ENCODE measurements at regions not wholly inside any gene's neighbourhood (a gene's known extent, or its start where the extent isn't known, plus 50 kb on each side); places are given as distances from the start of the nearest gene placed in this dataset.

GRCh38 chr10:131032329-131033165 is 279.0 kb downstream of the TCERG1L start:
- intact Hi-C loops (cut with micrococcal nuclease; ENCODE audit: unreplicated experiment) = no loop called here

GRCh38 chr10:131033166-131034085 is 278.1 kb downstream of the TCERG1L start:
- intact Hi-C loops (cut with micrococcal nuclease; ENCODE audit: unreplicated experiment) = no loop called here
- Histone ChIP-seq H3K27ac (ENCODE audit: low read depth, low read length, poor library complexity, severe bottlenecking) (no peak overlapping the region), H3K27me3 (replicated peaks; ENCODE audit: insufficient read depth, low read depth, low read length, poor library complexity) (no peaks in the 10 kb centered on the region), H3K36me3 (ENCODE audit: insufficient read depth, low read length, poor library complexity, severe bottlenecking) (no peaks in the 10 kb centered on the region), H3K4me3 (ENCODE audit: low read depth, low read length, poor library complexity, severe bottlenecking) (no peak overlapping the region), H3K9me3 (ENCODE audit: low read depth, low read length, poor library complexity, severe bottlenecking) (no peaks in the 10 kb centered on the region), H3K4me1 (ENCODE audit: insufficient read depth, low read length, poor library complexity, severe bottlenecking) (no peaks in the 10 kb centered on the region)
- no TSS peak for BruUV-seq (replicated peaks)
- TF ChIP-seq, protein P1, sequence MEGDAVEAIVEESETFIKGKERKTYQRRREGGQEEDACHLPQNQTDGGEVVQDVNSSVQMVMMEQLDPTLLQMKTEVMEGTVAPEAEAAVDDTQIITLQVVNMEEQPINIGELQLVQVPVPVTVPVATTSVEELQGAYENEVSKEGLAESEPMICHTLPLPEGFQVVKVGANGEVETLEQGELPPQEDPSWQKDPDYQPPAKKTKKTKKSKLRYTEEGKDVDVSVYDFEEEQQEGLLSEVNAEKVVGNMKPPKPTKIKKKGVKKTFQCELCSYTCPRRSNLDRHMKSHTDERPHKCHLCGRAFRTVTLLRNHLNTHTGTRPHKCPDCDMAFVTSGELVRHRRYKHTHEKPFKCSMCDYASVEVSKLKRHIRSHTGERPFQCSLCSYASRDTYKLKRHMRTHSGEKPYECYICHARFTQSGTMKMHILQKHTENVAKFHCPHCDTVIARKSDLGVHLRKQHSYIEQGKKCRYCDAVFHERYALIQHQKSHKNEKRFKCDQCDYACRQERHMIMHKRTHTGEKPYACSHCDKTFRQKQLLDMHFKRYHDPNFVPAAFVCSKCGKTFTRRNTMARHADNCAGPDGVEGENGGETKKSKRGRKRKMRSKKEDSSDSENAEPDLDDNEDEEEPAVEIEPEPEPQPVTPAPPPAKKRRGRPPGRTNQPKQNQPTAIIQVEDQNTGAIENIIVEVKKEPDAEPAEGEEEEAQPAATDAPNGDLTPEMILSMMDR (conservative IDR thresholded peaks at IDR 0.05; ENCODE audit: low read depth, low read length) = no peak
- TF ChIP-seq EZH2 (IDR thresholded peaks at IDR 0.05; ENCODE audit: borderline replicate concordance, low read depth, low read length, poor library complexity, severe bottlenecking) = no peak
- DNase-seq (ENCODE audit: low spot score) = no peak
- POLR2A ChIA-PET (ENCODE audit: low non-redundant PET) = no interaction called here
- CTCF ChIA-PET = no interaction called here

More at GRCh38 chr10:131032329-131033165, 279.0 kb downstream of the TCERG1L start:
- POLR2A ChIA-PET (ENCODE audit: low non-redundant PET) = no interaction called here
- CTCF ChIA-PET = no interaction called here
- no peaks in the 10 kb centered on the region for H3K36me3 ChIP-seq (ENCODE audit: insufficient read depth, low read length, poor library complexity, severe bottlenecking)
- TF ChIP-seq EZH2 (IDR thresholded peaks at IDR 0.05; ENCODE audit: borderline replicate concordance, low read depth, low read length, poor library complexity, severe bottlenecking) = no peak
- no peak overlapping the region for H3K27ac ChIP-seq (ENCODE audit: low read depth, low read length, poor library complexity, severe bottlenecking)
- no peak overlapping the region for H3K4me3 ChIP-seq (ENCODE audit: low read depth, low read length, poor library complexity, severe bottlenecking)
- DNase-seq (ENCODE audit: low spot score) = no peak
- BruUV-seq (replicated peaks) = no TSS peak
- no peaks in the 10 kb centered on the region for H3K4me1 ChIP-seq (ENCODE audit: insufficient read depth, low read length, poor library complexity, severe bottlenecking)
- H3K27me3 ChIP-seq (replicated peaks; ENCODE audit: insufficient read depth, low read depth, low read length, poor library complexity) = no peaks in the 10 kb centered on the region
- no peaks in the 10 kb centered on the region for H3K9me3 ChIP-seq (ENCODE audit: low read depth, low read length, poor library complexity, severe bottlenecking)

DNA sequence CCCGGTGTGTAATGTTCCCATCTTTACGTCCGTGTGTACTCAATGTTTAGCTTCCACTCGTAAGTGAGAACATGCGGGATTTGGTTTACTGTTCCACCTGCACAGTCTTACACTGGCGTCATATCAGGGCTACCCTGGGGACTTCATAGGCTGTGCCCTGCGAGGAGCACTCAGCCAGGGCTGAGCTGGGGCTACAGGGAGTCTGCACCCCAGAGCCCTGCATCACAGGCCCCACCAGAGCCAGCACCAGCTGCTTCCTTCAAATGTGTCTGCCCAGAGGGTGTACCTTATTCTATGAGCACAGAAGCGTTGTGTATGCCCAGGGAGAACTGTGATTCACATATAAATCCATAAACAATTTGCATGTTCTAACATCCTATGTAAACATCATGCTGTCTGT is 277.1 kb downstream of the TCERG1L start:
- Histone ChIP-seq H3K36me3 (ENCODE audit: insufficient read depth, low read length, poor library complexity, severe bottlenecking) (no peaks in the 10 kb centered on the region), H3K27ac (ENCODE audit: low read depth, low read length, poor library complexity, severe bottlenecking) (no peak overlapping the region), H3K4me3 (ENCODE audit: low read depth, low read length, poor library complexity, severe bottlenecking) (no peak overlapping the region), H3K9me3 (ENCODE audit: low read depth, low read length, poor library complexity, severe bottlenecking) (no peaks in the 10 kb centered on the region), H3K27me3 (replicated peaks; ENCODE audit: insufficient read depth, low read depth, low read length, poor library complexity) (no peaks in the 10 kb centered on the region), H3K4me1 (ENCODE audit: insufficient read depth, low read length, poor library complexity, severe bottlenecking) (no peaks in the 10 kb centered on the region)
- intact Hi-C loops (cut with micrococcal nuclease; ENCODE audit: unreplicated experiment) = no loop called here
- TF ChIP-seq EZH2 (IDR thresholded peaks at IDR 0.05; ENCODE audit: borderline replicate concordance, low read depth, low read length, poor library complexity, severe bottlenecking) = no peak
- TF ChIP-seq, protein P1 (conservative IDR thresholded peaks at IDR 0.05; ENCODE audit: low read depth, low read length) = no peak
- ChIA-PET POLR2A (ENCODE audit: low non-redundant PET) (no interaction called here), CTCF (no interaction called here)
- BruUV-seq (replicated peaks) = no TSS peak
- no peak for DNase-seq (ENCODE audit: low spot score)

Measured in A673 (cell line).